HL-60 (cell line): ENCODE measurements at regions not wholly inside any gene's neighbourhood (a gene's known extent, or its start where the extent isn't known, plus 50 kb on each side); places are given as distances from the start of the nearest gene placed in this dataset.

Source experiments
- CTCF ChIP-seq: IDR thresholded peaks from one replicate; pipeline ENCODE4 v1.5.1; 2011; ENCODE audit warnings: low read length, control low read depth, inconsistent platforms; ENCODE audit not compliant: insufficient read depth
- GABPA ChIP-seq: IDR thresholded peaks from 2 replicates; pipeline ENCODE4 v1.6.1; 2012; ENCODE audit warnings: low read depth

GRCh38 chr4:140222171-140222570 is 68.2 kb upstream of the MAML3 start:
- TF ChIP-seq CTCF, result no peak
- no peak for TF ChIP-seq GABPA
